Anterior cingulate cortex (tissue), 58 donors: ENCODE measurements at regions not wholly inside any gene's neighbourhood (a gene's known extent, or its start where the extent isn't known, plus 50 kb on each side); places are given as distances from the start of the nearest gene placed in this dataset.

Experiments
- DNase-seq, 58 donors: peaks; one replicate each; lab custom pipeline; 2025; lab: John Stamatoyannopoulos, UW

GRCh38 chr9:110041452-110041851 is 166.5 kb downstream of the C9orf152 start:
- DNase-seq, result no peak

GRCh38 chr9:110047232-110047954 is 160.6 kb downstream of the C9orf152 start:
- DNase-seq, result no peak

- DNase-seq, result peak in 4 of 58 donors; percentile 8 to 59 (median 41)
These were observed 160.0 kb downstream of the C9orf152 start for GRCh38 chr9:110047955-110048402.

GRCh38 chr9:110048403-110048975 is 159.5 kb downstream of the C9orf152 start:
- DNase-seq, result peak in 46 of 58 donors; percentile 8 to 68 (median 34)

GRCh38 chr9:110048976-110049698 is 158.8 kb downstream of the C9orf152 start:
- DNase-seq, result peak in 1 of 58 donors; percentile 14

GRCh38 chr9:110049699-110050450 is 158.1 kb downstream of the C9orf152 start:
- peak in 4 of 58 donors; percentile 7 to 24 (median 12) for DNase-seq

GRCh38 chr9:110050925-110051355 is 157.0 kb downstream of the C9orf152 start:
- DNase-seq, result no peak

- no peak for DNase-seq
These were observed 151.9 kb downstream of the C9orf152 start for GRCh38 chr9:110056062-110056461.

- peak in 5 of 58 donors; percentile 2 to 15 (median 4) for DNase-seq
These were observed 149.5 kb downstream of the C9orf152 start for GRCh38 chr9:110058304-110058953.

GRCh38 chr9:110059461-110059860 is 148.5 kb downstream of the C9orf152 start:
- no peak for DNase-seq

GRCh38 chr9:110064803-110065202 is 143.2 kb downstream of the C9orf152 start:
- no peak for DNase-seq

- no peak for DNase-seq
These were observed 142.4 kb downstream of the C9orf152 start for GRCh38 chr9:110065532-110065931.

GRCh38 chr9:110066929-110067716 is 140.8 kb downstream of the C9orf152 start:
- DNase-seq, result no peak

GRCh38 chr9:110068212-110068611 is 139.7 kb downstream of the C9orf152 start:
- no peak for DNase-seq

GRCh38 chr9:110069326-110070248 is 138.4 kb downstream of the C9orf152 start:
- DNase-seq, result no peak

- DNase-seq, result no peak
These were observed 135.2 kb downstream of the C9orf152 start for GRCh38 chr9:110072597-110073355.

- DNase-seq, result no peak
These were observed 134.5 kb downstream of the C9orf152 start for GRCh38 chr9:110073356-110073905.
